ENCODE measurements at regions not wholly inside any gene's neighbourhood (a gene's known extent, or its start where the extent isn't known, plus 50 kb on each side); places are given as distances from the start of the nearest gene placed in this dataset.
"Not testable (repeated sequence)": the region's sequence is repeated elsewhere in the genome, so short reads cannot be mapped to it uniquely, and the experiment has no call there.

- no peak for TF ChIP-seq CTCF (IDR thresholded peaks at IDR 0.05; ENCODE audit: insufficient read depth, low read length, poor library complexity, severe bottlenecking)
- DNase-seq (ENCODE audit: low read depth) = no peak
- H3K4me3 ChIP-seq (ENCODE audit: low read depth, low read length) = no peak overlapping the region
- no peaks in the 10 kb centered on the region for H3K36me3 ChIP-seq (ENCODE audit: control insufficient read depth, insufficient read depth, low read length)
- H3K27me3 ChIP-seq (ENCODE audit: control insufficient read depth, insufficient read depth, low read length) = peaks cover 6% of the 10 kb centered on the region
Measured at GRCh38 chr16:85202051-85202601, 89.9 kb upstream of the CIBAR2 start.

- DNase-seq (ENCODE audit: low read depth) = no peak
- Histone ChIP-seq H3K36me3 (ENCODE audit: control insufficient read depth, insufficient read depth, low read length) (no peaks in the 10 kb centered on the region), H3K27me3 (ENCODE audit: control insufficient read depth, insufficient read depth, low read length) (peaks cover 6% of the 10 kb centered on the region), H3K4me3 (ENCODE audit: low read depth, low read length) (no peak overlapping the region)
- no peak for TF ChIP-seq CTCF (IDR thresholded peaks at IDR 0.05; ENCODE audit: insufficient read depth, low read length, poor library complexity, severe bottlenecking)
Measured at GRCh38 chr16:85202631-85203461, 90.6 kb upstream of the CIBAR2 start.

- no peak for DNase-seq (ENCODE audit: low read depth)
- TF ChIP-seq CTCF (IDR thresholded peaks at IDR 0.05; ENCODE audit: insufficient read depth, low read length, poor library complexity, severe bottlenecking) = no peak
- H3K4me3 ChIP-seq (ENCODE audit: low read depth, low read length) = no peak overlapping the region
- H3K36me3 ChIP-seq (ENCODE audit: control insufficient read depth, insufficient read depth, low read length) = no peaks in the 10 kb centered on the region
- peaks cover 8% of the 10 kb centered on the region for H3K27me3 ChIP-seq (ENCODE audit: control insufficient read depth, insufficient read depth, low read length)
Measured at GRCh38 chr16:85203462-85203813, 91.2 kb upstream of the CIBAR2 start.

- no peak for TF ChIP-seq CTCF (IDR thresholded peaks at IDR 0.05; ENCODE audit: insufficient read depth, low read length, poor library complexity, severe bottlenecking)
- DNase-seq (ENCODE audit: low read depth) = no peak
- no peaks in the 10 kb centered on the region for H3K36me3 ChIP-seq (ENCODE audit: control insufficient read depth, insufficient read depth, low read length)
- H3K4me3 ChIP-seq (ENCODE audit: low read depth, low read length) = no peak overlapping the region
- H3K27me3 ChIP-seq (ENCODE audit: control insufficient read depth, insufficient read depth, low read length) = peaks cover 8% of the 10 kb centered on the region
Measured at GRCh38 chr16:85204242-85205010, 92.2 kb upstream of the CIBAR2 start.

- H3K36me3 ChIP-seq (ENCODE audit: control insufficient read depth, insufficient read depth, low read length); DNase-seq (ENCODE audit: low read depth); H3K4me3 ChIP-seq (ENCODE audit: low read depth, low read length); H3K27me3 ChIP-seq (ENCODE audit: control insufficient read depth, insufficient read depth, low read length): not testable (repeated sequence)
Measured at GRCh38 chr16:85205257-85205656, 93.0 kb upstream of the CIBAR2 start.

- no peak for TF ChIP-seq CTCF (IDR thresholded peaks at IDR 0.05; ENCODE audit: insufficient read depth, low read length, poor library complexity, severe bottlenecking)
- Histone ChIP-seq H3K4me3 (ENCODE audit: low read depth, low read length) (no peak overlapping the region), H3K36me3 (ENCODE audit: control insufficient read depth, insufficient read depth, low read length) (no peaks in the 10 kb centered on the region), H3K27me3 (ENCODE audit: control insufficient read depth, insufficient read depth, low read length) (peaks cover 8% of the 10 kb centered on the region)
- DNase-seq (ENCODE audit: low read depth) = no peak
Measured at GRCh38 chr16:85205747-85206471, 93.6 kb upstream of the CIBAR2 start.

Data from kidney epithelial cell (primary cell).